ENCODE measurements at regions not wholly inside any gene's neighbourhood (a gene's known extent, or its start where the extent isn't known, plus 50 kb on each side); places are given as distances from the start of the nearest gene placed in this dataset.

DNA sequence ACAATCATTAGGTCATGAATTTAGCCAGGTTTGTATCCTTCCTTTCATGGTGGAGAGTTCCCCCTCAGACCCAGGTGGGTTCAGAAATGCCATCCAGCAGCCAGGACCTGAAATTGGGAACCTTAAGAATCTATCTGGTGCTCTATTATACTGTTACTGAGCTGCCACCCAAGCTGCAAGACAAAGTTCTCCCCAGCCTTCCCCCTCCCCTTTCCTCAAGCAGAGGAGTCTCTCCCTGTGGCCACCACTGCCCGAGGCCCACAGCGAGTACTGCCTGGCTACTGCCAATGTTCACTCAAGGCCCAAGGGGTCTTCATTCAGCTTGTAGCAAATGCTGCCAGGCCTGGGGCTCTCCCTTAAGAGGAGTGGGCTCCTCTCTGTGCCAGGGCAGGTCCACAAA lies 133.8 kb downstream of the TMEM38B start:
- no peak for DNase-seq (ENCODE audit: low read depth in 4 of 4, low spot score in 3 of 4)

DNA sequence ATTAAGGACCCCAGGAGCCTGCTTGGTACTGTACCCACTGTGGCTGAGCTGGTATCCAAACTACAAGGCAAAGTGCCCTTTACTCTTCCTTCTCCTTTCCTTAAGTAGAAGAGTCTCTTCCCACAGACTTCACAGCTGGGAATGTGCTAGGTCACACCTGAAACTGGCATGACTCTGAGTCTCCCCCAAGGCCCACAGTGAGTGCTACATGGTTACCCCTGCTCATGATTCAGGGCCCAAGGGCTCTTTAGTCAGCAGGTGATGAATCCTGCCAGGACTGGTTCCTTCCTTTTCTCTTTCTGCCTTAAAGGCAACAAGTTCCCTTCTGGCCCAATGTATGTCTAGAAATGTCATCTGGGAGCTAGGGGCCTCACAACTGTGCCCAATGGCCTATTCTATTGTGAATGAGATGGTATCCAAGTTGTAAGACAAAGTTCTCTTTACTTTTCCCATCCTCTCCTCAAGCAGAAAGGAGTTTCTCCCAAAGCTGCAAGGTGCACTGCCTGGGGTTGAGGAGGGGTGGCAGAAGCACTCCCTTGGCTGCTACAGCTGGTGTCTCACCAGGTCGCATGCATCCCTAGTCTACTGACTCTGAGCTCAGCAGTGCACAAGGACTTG lies 134.4 kb downstream of the TMEM38B start:
- no peak for DNase-seq (ENCODE audit: low read depth in 4 of 4, low spot score in 3 of 4)

DNA sequence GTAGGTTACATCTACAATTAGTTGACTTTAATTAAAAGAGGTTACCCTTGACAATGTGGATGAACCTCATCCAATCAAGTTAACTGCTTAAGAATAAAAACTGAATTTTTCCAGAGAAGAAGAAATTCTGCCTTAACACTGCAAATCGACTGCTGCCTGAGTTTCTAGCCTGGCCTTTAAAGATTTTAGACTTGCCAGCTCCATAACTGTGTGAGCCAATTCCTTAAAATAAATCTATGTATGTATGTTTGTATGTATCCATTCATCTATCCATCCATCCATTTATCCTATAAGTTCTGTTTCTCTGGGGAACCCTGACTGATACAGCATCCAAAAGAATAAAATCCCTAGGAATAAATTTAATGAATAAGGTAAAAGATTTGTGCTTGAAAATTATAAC lies 136.1 kb downstream of the TMEM38B start:
- no peak for DNase-seq (ENCODE audit: low read depth in 4 of 4, low spot score in 3 of 4)

DNA sequence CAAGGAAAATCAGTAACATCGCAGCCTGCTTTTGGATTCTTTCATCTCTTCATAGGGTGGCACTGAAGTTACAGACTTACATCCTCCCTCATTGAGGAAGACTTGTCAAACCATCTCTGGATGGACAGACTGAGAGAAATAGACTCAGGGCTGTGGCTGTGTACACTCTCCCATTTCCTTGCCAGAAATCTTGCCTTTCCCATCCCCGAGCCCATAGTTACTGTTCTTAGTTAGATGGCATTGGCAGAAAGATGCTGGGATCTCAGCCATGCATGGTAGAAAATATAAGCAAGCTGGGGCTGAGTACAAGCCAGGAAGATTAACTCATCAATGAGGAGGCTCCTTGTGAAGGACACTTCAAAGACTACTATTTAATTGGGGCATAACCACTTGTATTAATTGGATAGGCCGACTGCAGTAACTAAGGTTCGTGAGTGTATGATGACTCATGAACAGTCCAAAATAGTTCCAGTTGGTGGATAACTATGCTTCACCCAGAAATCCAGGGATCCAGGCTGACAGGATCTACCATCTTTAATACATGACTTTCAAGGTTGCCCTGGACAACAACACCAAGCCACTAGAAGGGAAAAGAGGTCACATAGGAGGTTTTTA lies 137.9 kb downstream of the TMEM38B start:
- DNase-seq (ENCODE audit: low read depth in 4 of 4, low spot score in 3 of 4), result no peak

DNA sequence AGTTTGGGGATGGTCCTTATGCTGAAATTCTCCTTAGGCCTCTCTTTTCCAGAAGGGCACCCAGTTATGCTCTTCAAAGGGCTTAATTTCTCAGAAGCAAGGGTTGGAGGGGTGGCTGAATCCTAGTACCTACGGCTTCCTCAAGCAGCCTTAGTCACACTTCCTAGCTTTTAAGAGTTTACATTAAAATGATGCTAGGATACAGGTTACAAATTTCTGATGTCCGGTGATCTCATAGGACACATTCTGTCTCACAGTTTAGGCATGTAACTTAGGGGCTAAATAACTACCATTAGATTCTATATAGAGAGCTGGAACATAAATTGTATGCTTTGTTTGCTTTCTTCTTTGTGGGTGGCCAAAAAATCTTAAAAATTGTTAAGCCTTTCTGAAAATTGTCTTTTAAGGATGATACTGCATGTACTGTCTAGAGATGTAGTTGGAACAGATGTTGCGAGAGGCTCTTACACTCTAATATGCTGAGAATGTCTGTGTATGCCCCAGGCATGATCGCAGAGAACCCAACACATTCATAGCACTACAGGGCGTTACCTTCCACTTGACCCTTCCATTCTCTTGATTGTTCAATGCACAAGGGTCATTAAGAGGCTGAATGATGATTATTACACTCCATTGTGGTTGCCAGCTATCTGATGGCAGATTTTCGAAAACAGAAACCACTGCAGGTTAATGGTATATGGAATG lies 139.1 kb downstream of the TMEM38B start:
- no peak for DNase-seq (ENCODE audit: low read depth in 4 of 4, low spot score in 3 of 4)

DNA sequence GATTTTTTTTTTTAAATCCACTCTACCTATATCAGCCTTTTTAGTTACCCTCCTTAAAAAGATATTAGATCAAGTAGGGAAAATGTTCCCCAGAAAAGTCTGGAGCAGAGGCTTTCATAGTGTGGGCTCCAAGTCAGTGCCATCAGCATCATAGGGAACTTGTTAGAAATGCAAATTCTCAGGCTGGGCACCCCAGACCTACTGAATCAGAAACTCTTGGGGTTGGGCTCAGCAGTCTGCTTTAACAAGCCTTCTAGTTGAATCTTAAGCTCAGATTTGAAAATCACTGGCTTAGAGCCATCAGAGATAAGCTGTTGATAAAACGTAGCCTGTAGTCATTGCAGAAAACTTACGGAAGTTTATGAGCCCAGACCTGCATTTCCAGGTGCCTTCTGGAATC lies 140.1 kb downstream of the TMEM38B start:
- no peak for DNase-seq (ENCODE audit: low read depth in 4 of 4, low spot score in 3 of 4)

DNA sequence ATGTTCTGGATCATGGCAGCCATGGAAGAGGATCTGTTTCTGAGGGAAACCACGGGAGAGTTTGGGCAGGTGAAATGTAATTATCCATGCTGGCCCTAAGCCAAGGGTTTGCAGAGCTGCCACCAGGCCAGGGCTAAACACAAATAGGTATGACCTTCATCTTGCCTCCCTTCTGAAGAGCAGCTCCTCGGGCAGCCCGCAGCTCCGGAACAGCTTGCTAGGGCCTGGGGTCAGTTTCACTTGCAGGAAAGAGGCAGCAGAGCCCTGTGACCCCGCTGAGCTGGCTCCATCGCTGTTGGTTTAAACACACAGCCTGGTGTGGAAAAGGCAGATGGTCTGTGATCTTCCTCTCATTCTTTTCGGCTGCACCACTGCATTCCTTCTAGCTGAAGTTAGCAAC lies 141.4 kb downstream of the TMEM38B start:
- DNase-seq (ENCODE audit: low read depth in 4 of 4, low spot score in 3 of 4), result no peak

DNA sequence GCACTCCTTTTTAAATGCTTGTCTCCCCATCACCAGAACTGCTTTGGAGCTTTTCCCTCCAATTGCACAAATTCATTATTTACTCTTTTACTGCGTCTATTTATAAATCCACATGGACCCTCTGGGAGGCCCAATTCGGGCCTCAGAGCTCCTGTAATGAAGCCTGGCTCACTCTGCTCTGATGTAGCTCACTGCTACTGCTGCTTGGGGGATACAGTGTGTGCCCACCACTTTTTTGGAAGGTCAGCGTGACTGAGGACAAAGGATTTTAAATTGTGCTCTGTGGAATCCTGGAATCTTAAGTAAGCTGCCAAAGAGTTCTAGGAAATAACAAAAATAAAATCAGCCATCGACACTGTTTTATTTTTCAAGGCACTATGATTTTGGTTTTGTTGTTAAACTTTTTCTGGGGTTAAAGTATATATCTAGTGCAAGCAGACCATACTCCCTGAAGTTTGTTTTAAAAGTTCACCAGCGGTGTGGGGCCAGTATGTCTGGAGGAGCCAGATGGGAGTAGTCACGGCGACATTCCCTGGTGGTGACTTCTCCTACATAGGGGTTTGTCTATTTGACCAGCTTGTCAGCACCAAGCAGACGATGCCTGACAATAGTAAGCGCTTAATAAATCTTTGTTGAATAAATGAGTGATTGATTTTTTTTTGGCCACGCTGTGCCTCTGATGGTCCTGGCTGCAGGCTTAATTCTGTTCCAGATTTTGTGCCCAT lies 142.8 kb downstream of the TMEM38B start:
- DNase-seq (ENCODE audit: low read depth in 4 of 4, low spot score in 3 of 4), result no peak

DNA sequence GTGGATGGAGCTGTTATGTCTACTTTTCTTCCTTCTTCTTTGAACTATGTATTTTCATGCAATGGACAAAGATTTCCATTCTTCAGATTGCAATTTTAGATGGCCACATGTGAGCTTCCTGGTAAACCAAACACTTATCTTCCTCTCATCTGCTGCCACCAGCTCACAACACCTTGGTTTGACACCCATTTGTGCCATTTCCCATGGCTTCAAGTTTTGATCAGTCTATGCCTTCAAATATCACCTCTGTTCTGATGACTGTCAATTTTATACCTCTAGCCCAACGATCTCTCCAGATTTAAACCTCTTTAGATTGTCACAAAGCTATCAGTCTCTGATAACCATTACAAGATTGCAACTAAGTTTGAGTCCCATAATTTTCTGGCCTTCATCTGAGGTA lies 147.2 kb downstream of the TMEM38B start:
- no peak for DNase-seq (ENCODE audit: low read depth in 4 of 4, low spot score in 3 of 4)

DNA sequence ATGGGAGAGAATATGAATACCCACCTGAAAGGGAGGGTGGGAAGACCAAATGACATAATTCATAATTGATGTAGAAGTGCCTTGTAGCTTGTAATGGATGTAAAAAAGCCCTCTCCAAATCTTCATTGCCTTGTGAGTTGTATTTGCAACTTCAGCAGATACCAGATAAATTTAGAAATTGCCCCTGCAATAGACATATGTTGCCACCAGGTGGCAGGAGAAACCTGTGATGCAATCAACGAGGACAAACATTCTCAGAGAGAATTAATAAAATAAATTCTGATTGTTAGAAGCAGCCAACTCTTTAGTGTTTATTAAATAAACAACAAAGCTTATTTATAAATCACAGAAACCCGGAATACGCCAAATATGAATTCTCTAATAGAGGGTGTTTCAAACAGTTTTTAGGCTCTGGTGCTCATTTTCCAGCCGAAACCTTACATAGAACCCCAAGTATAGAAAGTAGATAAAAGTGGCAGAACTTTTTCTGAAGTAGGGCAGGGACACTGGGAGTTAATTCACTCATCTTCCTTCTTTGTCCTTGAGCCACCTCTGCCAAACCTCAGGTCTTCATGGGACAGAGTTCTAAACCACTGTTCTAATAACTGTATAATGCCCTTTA lies 147.8 kb downstream of the TMEM38B start:
- DNase-seq (ENCODE audit: low read depth in 4 of 4, low spot score in 3 of 4), result no peak

DNA sequence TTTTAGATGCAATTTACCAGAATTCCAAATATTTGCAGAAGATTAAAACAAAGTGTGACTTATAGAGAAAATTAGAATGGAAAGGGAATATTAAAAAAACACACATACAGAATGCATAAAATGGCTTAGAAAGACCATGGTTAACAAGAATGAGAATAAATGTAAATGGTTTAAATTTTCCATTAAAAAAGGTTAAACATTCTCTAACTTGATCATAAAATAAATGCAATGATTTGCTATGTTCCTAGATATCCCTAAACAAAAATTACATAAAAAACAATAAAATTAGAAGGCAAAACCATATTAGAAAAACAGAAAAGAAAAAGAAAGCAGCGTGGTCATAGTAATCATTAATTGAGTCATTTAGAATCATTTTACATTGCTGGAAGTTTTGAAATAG lies 152.5 kb downstream of the TMEM38B start:
- DNase-seq (ENCODE audit: low read depth in 4 of 4, low spot score in 3 of 4), result no peak

DNA sequence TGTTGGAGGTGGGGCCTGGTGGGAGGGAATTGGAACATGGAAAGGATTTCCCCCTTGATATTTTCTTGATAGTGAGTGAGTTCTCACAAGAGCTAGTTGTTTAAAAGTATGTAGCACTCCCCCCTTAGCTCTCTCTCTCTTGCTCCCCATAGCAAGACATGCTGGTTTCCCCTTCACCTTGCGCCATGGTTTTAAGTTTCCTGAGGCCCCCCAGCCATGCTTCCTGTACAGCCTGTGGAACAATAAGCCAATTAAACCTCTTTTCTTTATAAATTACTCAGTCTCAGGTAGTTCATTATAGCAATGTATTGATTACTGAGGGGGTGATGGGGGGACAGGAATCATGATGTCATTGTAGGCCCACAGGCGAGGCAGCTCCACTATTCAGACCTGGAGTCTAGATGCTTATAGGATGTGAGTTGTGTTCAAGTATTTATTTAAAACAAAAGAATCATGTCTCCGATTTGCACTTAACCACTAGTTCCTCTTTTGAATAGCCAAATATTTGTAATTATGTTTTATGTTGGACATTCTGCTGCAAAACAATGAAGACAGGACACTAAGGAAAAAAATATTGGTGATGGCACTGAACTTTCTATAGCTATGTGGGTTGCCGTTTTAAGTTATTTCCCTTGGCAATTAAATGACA lies 156.6 kb downstream of the TMEM38B start:
- DNase-seq (ENCODE audit: low read depth in 4 of 4, low spot score in 3 of 4), result no peak

DNA sequence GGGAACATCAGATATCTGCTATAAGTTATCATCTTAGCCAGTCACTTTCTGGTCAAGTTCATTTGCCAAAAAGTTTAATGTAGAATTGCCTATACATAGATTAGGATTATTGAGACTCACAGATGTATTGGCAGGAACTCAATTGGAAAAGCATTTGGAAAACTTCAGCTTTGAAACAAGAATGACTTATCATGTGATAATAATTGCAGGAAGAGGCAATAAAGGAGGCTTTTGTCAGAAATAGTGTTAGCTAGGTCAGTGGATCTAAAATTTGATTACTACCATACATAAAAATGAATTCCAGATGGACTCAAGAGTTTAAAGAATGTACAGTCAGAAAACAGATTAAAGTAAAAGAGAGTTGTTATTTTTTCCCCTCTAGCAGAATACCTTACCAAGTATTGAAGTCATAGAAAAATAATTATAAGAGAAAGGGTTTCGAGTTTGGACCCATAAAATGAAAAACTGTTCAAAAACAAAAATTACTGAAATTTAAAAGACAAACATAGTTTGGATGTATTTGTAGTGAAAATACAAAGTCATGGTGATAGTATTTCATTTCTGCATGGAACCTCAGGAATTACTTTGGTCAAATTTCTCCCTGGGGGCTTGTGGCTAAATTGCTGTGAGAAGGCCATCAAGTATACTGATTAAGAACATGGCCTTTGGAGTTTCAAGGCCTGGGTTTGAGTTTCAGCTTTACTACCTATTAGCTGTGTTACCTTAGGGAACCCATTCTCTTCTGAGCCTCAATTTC lies 159.9 kb downstream of the TMEM38B start:
- DNase-seq (ENCODE audit: low read depth in 4 of 4, low spot score in 3 of 4), result no peak

DNA sequence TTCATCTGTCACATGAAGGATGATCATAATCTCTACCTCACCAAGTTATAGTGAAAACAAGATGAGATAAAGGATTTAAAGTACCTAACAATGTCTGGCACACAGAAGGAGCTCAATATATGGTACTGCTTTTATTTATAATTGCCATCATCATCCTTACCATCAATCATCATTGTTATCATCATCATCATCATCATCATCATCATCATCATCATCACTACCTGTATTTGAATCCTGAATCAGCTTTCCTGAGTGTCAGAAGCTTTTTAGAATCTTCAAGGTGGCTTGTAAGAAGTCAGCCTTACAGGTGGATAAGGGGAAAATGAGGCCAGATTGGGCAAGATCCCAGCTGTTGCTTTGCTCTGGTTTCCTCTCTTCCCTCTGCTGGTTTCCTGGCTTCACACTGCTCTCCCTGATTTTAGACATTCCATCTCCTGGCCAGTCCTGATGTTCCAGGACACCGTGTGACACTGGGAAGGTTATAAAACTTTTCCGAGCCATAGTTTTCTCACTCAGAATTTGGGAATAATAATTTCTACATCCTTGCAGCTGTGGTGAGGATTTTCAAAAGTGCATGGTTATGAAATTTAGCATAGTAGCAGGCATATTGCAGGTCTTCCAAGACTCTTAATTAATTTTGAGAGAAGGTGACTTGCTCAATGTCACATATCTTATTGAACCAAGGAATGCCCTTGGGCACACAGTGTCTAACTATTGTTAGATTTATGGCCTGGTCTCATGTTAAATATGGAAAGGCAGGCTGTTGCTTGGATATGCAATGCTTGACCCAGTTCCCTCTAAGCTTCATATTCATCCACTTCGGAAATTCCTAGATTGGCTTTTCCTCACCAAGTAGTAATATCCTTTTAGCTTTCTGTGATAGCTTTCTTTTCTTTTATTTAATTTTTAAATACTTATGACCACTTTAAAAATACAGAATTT lies 160.7 kb downstream of the TMEM38B start:
- DNase-seq (ENCODE audit: low read depth in 4 of 4, low spot score in 3 of 4), result no peak

DNA sequence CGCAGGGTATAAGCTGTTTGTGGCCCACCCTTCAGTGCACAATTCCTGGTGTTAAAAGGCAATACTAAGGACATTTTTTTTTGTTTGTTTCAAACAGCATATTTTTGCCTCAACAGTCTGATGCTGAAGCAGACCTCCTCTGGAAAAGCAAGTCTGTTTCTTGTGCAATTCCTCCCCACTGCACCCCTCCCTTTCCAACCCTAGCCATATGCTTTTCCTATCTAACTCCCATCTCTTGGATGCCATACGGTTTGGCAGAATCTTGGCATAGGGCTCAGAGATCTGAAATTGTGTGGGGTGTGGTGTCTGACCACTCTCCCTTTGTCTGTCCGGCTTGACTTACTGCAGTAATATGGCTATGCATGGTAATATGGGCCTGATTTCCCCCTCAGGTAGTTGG lies 161.6 kb downstream of the TMEM38B start:
- DNase-seq (ENCODE audit: low read depth in 4 of 4, low spot score in 3 of 4), result no peak

DNA sequence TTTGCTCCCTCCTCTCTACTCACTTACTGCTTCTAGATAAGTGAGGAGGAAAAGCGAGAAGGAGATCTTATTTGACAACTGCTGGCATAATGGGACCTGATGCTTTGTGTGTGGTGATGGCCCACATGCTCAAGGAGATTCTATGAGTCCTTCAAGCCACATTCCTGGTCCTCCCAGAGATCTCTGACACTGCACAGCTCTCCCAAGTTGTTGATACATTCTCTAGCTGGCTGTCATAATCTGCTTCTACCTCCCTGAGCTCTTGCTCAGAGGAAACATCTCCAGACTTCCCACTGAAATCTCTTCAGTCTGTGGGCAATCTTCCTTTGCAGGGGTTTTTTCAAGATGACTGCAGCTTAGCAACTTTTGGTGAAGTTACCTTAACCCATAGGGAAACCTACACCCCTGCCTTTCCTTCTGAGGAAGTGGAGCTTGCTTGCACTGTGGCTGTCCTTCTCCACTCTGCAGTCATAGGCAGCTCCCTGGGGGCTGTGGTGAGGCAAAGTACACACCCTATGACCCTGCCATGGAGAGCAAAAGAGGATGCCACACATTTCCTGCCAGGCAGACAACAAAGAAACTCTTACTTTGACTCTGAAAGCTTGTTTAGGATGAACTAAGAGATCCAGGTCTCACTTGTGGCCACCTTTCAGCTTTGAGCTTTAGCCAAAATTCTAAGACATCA lies 163.8 kb downstream of the TMEM38B start:
- no peak for DNase-seq (ENCODE audit: low read depth in 4 of 4, low spot score in 3 of 4)

DNA sequence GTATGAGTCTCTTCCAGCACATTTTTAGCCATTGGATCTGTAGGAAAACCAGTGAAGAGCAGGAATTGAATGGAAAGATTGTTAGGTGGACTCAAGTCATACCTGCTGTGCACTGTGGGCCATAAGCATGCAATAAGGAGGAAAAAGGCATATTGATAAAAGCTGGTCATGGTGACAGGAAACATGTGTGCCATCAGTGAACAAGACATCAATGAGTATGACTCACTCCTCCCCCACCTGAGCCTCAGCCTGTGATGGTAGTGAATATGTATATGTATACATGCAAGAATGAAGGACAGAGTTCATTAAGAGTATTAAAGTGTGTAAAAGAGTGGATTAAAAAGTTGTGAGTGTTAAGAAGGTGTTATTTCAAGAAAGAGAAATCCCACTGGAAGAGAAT lies 164.5 kb downstream of the TMEM38B start:
- no peak for DNase-seq (ENCODE audit: low read depth in 4 of 4, low spot score in 3 of 4)

DNA sequence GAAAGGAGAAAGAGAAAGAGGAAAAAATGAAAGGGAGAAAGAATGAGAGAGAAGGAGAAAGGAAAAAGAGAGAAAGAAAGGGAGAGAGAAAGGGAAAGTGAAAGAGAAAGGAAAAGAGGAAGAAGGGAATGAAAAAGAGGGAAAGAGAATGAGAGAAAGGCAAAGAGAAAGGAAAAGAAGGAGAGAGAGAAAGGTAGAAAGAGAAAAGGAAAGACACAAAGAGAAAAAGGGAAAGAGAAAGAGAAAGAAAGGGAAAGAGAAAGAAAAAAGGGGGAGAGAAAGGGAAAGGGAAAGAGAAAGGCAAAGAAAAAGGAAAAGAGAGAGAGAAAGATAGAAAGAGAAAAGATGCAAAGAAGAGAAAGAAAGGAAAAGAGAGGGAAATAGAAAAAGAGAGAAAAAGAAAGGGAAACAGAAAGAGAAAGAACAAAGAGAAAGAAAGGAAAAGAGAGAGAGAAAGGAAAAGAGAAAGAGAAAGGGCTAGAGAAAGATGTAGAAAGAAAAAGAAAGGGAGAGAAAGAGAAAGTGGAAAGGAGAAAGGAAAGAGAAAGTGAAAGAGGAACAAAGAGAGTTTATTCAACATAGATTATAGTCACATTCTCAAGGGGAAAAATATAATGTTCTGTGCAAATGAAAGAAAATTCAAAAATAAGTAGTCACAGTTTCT lies 165.2 kb downstream of the TMEM38B start:
- no peak for DNase-seq (ENCODE audit: low read depth in 4 of 4, low spot score in 3 of 4)
